Eye (tissue), 1 donor: ENCODE measurements at regions not wholly inside any gene's neighbourhood (a gene's known extent, or its start where the extent isn't known, plus 50 kb on each side); places are given as distances from the start of the nearest gene placed in this dataset.
"Not testable (repeated sequence)": the region's sequence is repeated elsewhere in the genome, so short reads cannot be mapped to it uniquely, and the experiment has no call there.

Source experiments
- DNase-seq: peaks from one replicate; pipeline ENCODE4 v3.0.0-alpha.2; 2015

DNA sequence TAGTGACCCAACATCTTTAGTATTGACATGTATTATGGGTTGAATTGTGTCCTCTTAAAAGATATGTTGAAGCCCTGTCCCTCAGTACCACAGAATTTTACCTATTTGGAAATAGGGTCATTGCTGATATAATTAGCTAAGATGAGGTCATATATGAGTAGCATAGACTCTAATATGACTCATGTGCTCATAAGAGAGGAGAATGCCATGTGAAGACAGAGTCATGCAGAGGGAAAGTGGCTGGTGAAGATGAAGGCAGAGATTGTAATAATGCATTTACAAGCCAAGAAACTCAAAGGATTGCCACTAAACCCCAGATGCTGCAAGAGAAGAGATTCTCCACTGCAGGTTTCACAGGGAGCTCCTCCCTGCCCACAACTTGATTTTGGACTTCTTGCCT lies 496.4 kb downstream of the KIF20B start:
- no peak for DNase-seq

- DNase-seq: peak; percentile 23
Measured at GRCh38 chr10:90199093-90199492, 497.7 kb downstream of the KIF20B start.

- no peak for DNase-seq
Measured at GRCh38 chr10:90199513-90199912, 498.1 kb downstream of the KIF20B start.

DNA sequence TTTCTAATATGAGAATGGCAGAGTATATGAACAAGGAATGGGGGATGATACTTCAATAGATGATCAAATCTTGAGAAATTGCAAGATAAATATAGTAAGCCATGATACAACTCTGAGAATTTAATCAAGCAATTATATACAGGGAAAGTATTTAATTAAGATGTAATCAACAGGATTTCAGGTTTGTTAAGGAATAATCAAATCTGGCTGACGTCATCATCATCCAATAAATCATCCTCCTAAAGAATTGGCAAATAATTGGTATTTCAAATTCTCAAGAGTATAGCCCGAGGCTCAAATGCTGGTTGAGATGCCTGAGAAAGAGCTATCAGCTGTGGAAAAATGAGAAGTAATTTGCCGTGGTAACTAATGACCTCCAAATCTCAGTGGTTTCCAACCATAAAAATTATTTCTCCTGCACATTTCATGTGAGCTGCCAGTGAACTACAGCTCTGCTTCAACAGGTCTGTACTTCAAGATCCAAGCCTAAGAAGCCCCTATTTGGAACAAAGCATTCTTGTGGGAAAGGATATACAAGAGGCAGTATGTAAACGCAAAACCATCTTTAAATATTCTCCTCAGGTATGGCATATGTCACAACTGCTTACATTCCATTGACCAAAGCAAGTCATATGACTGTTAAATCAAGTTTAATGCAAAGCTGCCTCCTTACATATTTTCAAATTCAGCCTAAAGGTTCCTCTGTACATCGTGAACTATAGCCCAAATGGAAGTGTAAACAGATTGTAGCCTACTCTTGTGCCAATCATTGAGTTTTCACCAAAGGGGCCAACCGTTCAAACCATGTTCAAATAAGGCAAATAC lies 503.0 kb downstream of the KIF20B start:
- DNase-seq: no peak

GRCh38 chr10:90204956-90205314 lies 503.5 kb downstream of the KIF20B start:
- DNase-seq: no peak

GRCh38 chr10:90205340-90205739 lies 503.9 kb downstream of the KIF20B start:
- no peak for DNase-seq

DNA sequence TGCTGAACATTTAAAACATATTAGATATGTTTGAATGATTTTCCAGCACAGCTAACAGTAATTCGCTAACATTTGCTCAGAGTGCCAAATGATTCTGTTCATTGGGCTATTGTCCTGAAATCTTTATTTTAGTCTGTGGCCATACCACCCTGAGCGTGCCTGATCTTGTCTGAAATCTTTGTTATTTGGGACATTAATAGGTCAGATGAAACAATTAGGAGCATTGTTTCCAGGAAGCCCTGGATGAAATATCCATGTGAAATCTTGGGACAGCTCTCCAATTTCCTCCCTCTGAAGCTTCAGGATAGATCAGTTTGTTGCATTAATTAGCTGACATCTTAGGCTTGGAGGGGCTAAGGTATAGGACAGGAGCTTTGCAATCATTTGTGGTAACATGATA lies 512.0 kb downstream of the KIF20B start:
- DNase-seq: peak; percentile 10

GRCh38 chr10:90218846-90219245 lies 517.5 kb downstream of the KIF20B start:
- no peak for DNase-seq

DNA sequence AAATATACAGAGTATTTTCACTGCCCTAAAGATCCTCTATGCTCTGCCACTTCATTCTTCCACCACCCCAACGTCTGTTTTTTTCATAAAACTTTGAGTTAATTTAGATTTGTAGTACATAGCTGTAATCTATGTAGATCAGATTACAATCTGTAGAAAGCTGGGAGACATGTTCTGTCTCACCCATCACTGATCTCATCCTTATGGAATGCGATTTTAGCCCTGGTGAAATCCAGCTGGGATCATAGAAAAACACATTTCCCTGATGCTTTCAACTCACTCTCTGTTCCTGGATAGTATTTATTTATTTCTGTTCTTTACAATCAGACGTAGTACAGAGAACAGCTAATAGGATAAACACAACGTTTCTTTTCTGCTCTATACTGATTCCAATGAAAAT lies 521.0 kb downstream of the KIF20B start:
- peak; percentile 44 for DNase-seq

GRCh38 chr10:90222939-90223338 lies 521.5 kb downstream of the KIF20B start:
- no peak for DNase-seq

GRCh38 chr10:90224791-90225566 lies 523.6 kb downstream of the KIF20B start:
- DNase-seq: peak; percentile 18

DNA sequence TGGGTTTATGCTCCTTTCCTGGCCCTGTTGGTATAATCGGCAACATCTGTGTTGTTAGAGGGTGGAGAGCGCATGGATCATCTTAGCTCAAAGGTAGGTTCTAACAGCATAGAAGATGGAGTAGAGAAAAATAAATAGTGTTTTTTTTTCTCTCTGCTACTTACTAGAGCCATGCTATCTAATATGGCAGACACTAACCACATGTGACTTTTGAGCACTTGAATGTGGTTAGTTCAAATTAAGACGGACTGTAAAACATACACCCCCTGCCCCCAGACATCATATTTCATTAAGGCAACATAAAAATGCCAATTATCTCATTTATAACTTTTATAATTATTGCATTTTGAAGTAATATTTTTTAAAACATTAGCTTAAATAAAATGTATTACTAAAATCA lies 525.1 kb downstream of the KIF20B start:
- DNase-seq: peak; percentile 35

- peak; percentile 13 for DNase-seq
Measured at GRCh38 chr10:90227217-90227656, 525.8 kb downstream of the KIF20B start.

- DNase-seq: no peak
Measured at GRCh38 chr10:90227786-90228185, 526.4 kb downstream of the KIF20B start.

- no peak for DNase-seq
Measured at GRCh38 chr10:90229486-90229885, 528.1 kb downstream of the KIF20B start.

DNA sequence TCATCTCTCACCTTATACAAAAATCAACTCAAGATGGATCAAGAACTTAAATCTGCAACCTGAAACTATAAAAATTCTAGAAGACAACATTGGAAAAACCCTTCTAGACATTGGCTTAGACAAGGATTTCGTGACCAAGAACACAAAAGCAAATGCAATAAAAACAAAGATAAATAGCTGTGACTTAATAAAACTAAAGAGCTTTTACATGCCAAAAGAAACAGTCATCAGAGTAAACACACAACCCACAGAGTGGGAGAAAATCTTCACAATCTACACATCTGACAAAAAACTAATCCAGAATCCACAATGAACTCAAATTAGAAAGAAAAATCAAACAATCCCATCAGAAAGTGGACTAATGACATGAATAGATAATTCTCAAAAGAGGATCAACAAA lies 532.4 kb downstream of the KIF20B start:
- DNase-seq: not testable (repeated sequence)

- DNase-seq: no peak
Measured at GRCh38 chr10:90245623-90246022, 544.2 kb downstream of the KIF20B start.

- not testable (repeated sequence) for DNase-seq
Measured at GRCh38 chr10:90250784-90251183, 549.4 kb downstream of the KIF20B start.

- no peak for DNase-seq
Measured at GRCh38 chr10:90269699-90270098, 568.3 kb downstream of the KIF20B start.

GRCh38 chr10:90274721-90275468 lies 573.5 kb downstream of the KIF20B start:
- DNase-seq: no peak

DNA sequence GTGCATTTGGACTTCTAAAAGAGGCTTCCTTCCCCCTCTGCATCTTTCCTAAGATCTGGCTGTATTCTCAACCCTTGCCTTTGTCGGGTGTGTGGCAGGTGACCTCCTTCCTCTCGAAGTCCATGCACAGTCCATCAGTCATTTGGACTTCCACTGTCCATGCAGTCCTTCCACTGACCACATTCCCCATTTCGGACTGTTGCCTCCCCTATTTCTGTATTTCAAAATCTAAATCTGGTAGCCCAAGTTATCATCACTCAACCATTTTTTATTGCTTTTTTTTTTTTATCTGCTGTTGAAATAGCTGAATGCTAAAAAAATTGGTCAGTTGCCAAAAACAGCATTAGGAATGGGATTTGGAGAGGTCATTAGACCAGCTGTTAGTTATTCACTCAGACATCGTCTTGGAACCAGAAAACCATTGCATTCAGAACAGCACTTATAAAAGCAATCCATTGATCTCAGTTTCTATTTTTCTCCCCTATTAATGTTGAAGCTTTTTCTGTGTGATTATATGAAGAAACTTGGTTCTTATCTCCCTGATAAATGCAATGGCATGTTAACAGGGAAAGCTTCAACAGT lies 575.6 kb downstream of the KIF20B start:
- DNase-seq: no peak

- DNase-seq: no peak
Measured at GRCh38 chr10:90286406-90286805, 571.4 kb downstream of the HTR7 start.

- no peak for DNase-seq
Measured at GRCh38 chr10:90286941-90287340, 570.9 kb downstream of the HTR7 start.
